Right lobe of liver (tissue), 6 donors: ENCODE measurements at regions not wholly inside any gene's neighbourhood (a gene's known extent, or its start where the extent isn't known, plus 50 kb on each side); places are given as distances from the start of the nearest gene placed in this dataset.

Experiments used
- ATAC-seq, 4 donors: fragments of 200-7000 bp; cut with Tn5 transposase; one replicate each; pipeline ENCODE4 v1.9.1; 2020; ENCODE audit warnings: mild to moderate bottlenecking in 4 of 4, moderate library complexity in 4 of 4
- DNase-seq, 3 donors: peaks; one replicate each; pipeline ENCODE4 v3.0.0-alpha.2; 2020
- H3K27ac ChIP-seq, 3 donors: fragments of 200-600 bp; one replicate each; pipeline ENCODE4 v1.8.0; 2022
- H3K27me3 ChIP-seq, 2 donors: fragments of 200-600 bp; one replicate each; pipeline ENCODE4 v1.8.0; 2022
- H3K36me3 ChIP-seq, 4 donors: fragments of 200-600 bp; sonication (generic) in 1 of 4; one replicate each; pipeline versions ENCODE4 v1.5.1 to v1.8.0; 2017 to 2022; ENCODE audit warnings: control low read depth in 1 of 4
- H3K4me1 ChIP-seq, 4 donors: fragments of 200-600 bp; sonication (generic) in 1 of 4; one replicate each; pipeline versions ENCODE4 v1.5.1 to v1.8.0; 2017 to 2022; ENCODE audit warnings: control low read depth in 1 of 4
- H3K4me3 ChIP-seq, 3 donors: fragments of 200-600 bp; one replicate each; pipeline ENCODE4 v1.8.0; 2022
- H3K9me3 ChIP-seq, 4 donors: fragments of 200-600 bp; sonication (generic) in 1 of 4; one replicate each; pipeline versions ENCODE4 v1.5.1 to v1.8.0; 2017 to 2022; ENCODE audit warnings: control low read depth in 1 of 4
- POLR2A ChIP-seq: fragments of 450-650 bp; IDR thresholded peaks from one replicate; pipeline ENCODE4 v1.6.1; 2017; ENCODE audit warnings: antibody characterized with exemption, mild to moderate bottlenecking
- WGBS: methylation state at CpG from one replicate; pipeline ENCODE4 v1.1.6; 2018; ENCODE audit warnings: low coverage, low lambda C conversion rate; ENCODE audit not compliant: insufficient coverage; ENCODE audit errors: missing lambda C conversion rate; 5-methylcytosine and 5-hydroxymethylcytosine counted together
- intact Hi-C, 2 donors: fragments of 100-400 bp; cut with DNase I; formaldehyde crosslinking; loops; one replicate each; pipeline versions ENCODE4 v1.11.2 to v1.14.1; 2022
- TF ChIP-seq, protein P1 (sequence below), 4 donors: fragments of 200-600 bp in 3 of 4; fragments of 450-650 bp in 1 of 4; IDR thresholded peaks; one replicate each; pipeline versions ENCODE4 v1.5.1 to v1.8.0; 2016 to 2022; ENCODE audit warnings: antibody characterized with exemption in 4 of 4, mild to moderate bottlenecking in 2 of 4
- donor health status: DM: no; HTN: yes; CAD: no.
- donor health status: DM: no; HTN: no; CAD: no.
- donor health status: DM: no; HTN: no; CAD: no.
- donor health status: DM: no; HTN: yes; CAD: no.
- donor health status: DM: no; HTN: yes; CAD: no.

DNA sequence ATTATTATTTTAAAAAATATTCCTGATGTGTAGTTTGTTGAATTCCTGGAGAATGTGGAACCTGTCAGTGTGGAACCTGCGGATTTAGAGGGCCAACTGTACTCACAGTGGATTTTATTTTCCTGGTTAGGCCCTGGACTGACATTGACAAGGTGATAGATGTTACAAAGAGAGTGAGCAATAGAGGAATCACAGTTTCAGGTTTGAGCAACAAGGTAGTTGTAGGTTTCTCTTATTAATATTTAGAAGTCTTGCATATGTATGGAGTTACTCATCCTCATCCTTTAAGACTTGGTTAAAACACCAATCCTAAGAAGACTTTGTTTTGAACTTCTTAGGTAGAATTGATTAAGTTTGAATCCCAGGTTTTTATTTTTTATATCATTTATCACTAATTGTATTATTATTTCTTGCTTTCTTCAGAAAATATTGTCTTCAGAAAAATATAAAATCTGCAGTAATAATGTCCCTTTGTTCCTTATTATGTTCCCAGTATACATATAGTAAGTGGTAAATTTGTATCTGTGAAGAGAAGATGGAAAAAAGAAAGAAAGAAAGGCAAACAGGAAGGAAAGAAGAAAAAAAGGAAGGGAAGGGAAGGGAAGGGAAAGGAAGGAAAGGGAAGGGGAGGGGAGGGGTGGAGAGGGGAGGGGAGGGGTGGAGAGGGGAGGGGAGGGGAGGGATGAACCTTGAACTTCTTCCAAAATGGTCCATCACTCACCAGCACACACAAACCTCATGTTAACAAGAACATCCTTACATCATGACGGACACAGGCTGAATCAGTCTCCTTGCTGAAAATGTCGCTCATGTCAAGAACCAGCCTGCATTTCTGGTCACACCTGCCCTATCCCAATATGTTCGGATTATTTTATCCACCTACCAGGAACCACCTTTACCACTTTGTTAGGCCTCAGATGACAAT is 867.2 kb downstream of the CDH11 start:
- Histone ChIP-seq H3K4me1 (no peaks in the 10 kb centered on the region), H3K27ac (no peak overlapping the region), H3K4me3 (no peak overlapping the region), H3K27me3 (no peaks in the 10 kb centered on the region), H3K36me3 (no peaks in the 10 kb centered on the region), H3K9me3 (no peaks in the 10 kb centered on the region)
- TF ChIP-seq, protein P1, sequence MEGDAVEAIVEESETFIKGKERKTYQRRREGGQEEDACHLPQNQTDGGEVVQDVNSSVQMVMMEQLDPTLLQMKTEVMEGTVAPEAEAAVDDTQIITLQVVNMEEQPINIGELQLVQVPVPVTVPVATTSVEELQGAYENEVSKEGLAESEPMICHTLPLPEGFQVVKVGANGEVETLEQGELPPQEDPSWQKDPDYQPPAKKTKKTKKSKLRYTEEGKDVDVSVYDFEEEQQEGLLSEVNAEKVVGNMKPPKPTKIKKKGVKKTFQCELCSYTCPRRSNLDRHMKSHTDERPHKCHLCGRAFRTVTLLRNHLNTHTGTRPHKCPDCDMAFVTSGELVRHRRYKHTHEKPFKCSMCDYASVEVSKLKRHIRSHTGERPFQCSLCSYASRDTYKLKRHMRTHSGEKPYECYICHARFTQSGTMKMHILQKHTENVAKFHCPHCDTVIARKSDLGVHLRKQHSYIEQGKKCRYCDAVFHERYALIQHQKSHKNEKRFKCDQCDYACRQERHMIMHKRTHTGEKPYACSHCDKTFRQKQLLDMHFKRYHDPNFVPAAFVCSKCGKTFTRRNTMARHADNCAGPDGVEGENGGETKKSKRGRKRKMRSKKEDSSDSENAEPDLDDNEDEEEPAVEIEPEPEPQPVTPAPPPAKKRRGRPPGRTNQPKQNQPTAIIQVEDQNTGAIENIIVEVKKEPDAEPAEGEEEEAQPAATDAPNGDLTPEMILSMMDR (IDR thresholded peaks at IDR 0.05) = no peak
- no peak for TF ChIP-seq POLR2A
- ATAC-seq (no peak), DNase-seq (no peak)
- intact Hi-C loops = no loop called here
- WGBS = 52% methylated on average over 2 of the region's 4 CpGs

DNA sequence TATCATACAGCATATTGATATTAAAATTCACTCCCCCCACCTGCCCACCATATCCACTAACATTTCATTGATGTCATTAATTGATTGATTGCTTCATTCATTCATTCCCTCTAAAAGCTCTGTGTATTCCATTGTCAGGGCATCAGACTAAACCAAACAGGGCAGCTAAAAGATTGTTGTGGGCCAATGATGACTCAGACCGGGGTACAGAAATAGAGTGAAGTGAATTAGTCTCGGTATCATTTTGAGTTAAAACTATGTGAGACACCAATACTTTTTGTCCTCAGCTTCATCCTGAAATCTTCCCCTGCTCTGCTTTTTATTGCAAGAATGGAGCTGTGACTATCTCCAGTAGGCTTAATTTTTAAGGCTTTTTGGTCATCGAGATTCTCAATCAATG is 868.3 kb downstream of the CDH11 start:
- ATAC-seq (no peak), DNase-seq (no peak)
- intact Hi-C loops = no loop called here
- no peaks in the 10 kb centered on the region for H3K9me3 ChIP-seq
- H3K27me3 ChIP-seq = no peaks in the 10 kb centered on the region
- no peaks in the 10 kb centered on the region for H3K4me1 ChIP-seq
- no peaks in the 10 kb centered on the region for H3K36me3 ChIP-seq
- WGBS = 77% methylated on average over 3 of the region's 3 CpGs
- H3K27ac ChIP-seq = no peak overlapping the region
- TF ChIP-seq, protein P1 (IDR thresholded peaks at IDR 0.05) = no peak
- no peak for TF ChIP-seq POLR2A
- no peak overlapping the region for H3K4me3 ChIP-seq

DNA sequence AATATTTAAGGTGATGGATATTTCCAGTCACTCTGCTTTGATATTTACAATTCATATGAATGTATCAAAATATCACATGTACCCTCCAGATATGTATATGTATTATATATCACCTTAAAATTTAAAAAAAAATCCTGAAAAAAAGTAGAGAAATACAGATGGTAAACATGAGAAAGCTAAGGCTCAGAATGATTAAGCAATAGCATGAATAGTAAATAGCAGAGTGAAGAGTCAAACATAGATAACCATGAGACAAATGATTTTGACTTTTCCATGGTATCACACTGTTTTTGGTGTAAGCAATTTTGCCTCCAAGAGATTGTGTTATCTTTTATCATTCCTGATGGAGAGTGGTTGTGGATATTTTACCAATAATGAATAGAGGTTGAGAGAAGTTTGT is 868.8 kb downstream of the CDH11 start:
- intact Hi-C loops = no loop called here
- no peak overlapping the region for H3K4me3 ChIP-seq
- no peak overlapping the region for H3K27ac ChIP-seq
- ATAC-seq (no peak), DNase-seq (no peak)
- H3K36me3 ChIP-seq = no peaks in the 10 kb centered on the region
- TF ChIP-seq, protein P1 (IDR thresholded peaks at IDR 0.05) = no peak
- no peak for TF ChIP-seq POLR2A
- no peaks in the 10 kb centered on the region for H3K4me1 ChIP-seq
- H3K27me3 ChIP-seq = no peaks in the 10 kb centered on the region
- H3K9me3 ChIP-seq = no peaks in the 10 kb centered on the region

DNA sequence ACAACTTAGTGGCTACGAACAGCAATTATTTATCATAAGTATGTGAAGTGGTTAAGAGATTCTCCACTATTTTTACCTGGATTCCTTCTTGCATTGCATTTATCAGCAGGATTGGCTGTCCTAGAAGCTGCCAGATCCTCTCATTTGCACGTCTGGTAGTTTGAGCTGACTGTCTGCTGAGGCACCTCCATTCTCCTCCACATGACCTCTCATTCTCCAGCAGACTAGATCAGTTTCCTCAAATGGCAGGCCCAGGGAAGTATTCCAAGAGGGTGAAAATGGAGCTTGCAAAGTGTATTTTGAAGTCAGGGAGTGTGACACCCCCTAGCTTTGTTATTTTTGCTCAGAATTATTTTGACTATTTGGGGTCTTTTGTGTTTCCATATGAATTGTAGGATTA is 870.1 kb downstream of the CDH11 start:
- DNase-seq = no peak
- Histone ChIP-seq H3K27me3 (no peaks in the 10 kb centered on the region), H3K27ac (no peak overlapping the region), H3K36me3 (no peaks in the 10 kb centered on the region), H3K4me3 (no peak overlapping the region), H3K4me1 (no peaks in the 10 kb centered on the region), H3K9me3 (no peaks in the 10 kb centered on the region)
- TF ChIP-seq, protein P1 (IDR thresholded peaks at IDR 0.05) = no peak
- ATAC-seq = no peak
- 23% methylated on average over 2 of the region's 2 CpGs for WGBS
- intact Hi-C loops = no loop called here
